ENCODE measurements at regions not wholly inside any gene's neighbourhood (a gene's known extent, or its start where the extent isn't known, plus 50 kb on each side); places are given as distances from the start of the nearest gene placed in this dataset.

DNA sequence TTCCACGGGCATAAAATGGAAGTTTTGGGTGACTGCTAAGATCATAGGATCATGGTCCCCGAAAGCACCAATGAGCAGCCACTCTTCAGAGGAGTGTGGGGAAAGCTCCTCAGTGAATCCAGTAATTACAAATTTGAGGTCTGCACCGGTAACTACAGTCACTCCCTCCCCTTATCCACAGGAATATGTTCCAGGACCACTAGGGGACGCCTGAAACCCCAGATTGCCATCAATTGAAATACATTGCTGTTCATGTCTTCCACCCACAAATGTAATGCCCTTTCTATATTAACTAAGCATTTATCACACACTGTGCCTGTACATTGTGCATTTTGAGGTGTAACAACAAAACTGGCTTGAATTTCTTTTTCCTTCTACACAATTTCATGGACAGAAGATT lies 447.9 kb upstream of the PFKP start:
- no peak for TF ChIP-seq ZFX (IDR thresholded peaks at IDR 0.05)
- TF ChIP-seq, protein P1, sequence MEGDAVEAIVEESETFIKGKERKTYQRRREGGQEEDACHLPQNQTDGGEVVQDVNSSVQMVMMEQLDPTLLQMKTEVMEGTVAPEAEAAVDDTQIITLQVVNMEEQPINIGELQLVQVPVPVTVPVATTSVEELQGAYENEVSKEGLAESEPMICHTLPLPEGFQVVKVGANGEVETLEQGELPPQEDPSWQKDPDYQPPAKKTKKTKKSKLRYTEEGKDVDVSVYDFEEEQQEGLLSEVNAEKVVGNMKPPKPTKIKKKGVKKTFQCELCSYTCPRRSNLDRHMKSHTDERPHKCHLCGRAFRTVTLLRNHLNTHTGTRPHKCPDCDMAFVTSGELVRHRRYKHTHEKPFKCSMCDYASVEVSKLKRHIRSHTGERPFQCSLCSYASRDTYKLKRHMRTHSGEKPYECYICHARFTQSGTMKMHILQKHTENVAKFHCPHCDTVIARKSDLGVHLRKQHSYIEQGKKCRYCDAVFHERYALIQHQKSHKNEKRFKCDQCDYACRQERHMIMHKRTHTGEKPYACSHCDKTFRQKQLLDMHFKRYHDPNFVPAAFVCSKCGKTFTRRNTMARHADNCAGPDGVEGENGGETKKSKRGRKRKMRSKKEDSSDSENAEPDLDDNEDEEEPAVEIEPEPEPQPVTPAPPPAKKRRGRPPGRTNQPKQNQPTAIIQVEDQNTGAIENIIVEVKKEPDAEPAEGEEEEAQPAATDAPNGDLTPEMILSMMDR (conservative IDR thresholded peaks at IDR 0.05): peak; percentile 76

Measured in C4-2B (cell line).